Gastroesophageal sphincter (tissue), 4 donors: ENCODE measurements at regions not wholly inside any gene's neighbourhood (a gene's known extent, or its start where the extent isn't known, plus 50 kb on each side); places are given as distances from the start of the nearest gene placed in this dataset.
A peak's percentile ranks its signal among the peaks of the same experiment; 100 is the strongest.
"Not testable (repeated sequence)": the region's sequence is repeated elsewhere in the genome, so short reads cannot be mapped to it uniquely, and the experiment has no call there.

ENCODE experiments used
- ATAC-seq: fragments of 150-250 bp; one replicate; pipeline ENCODE4 v1.9.1; 2016; ENCODE audit warnings: mild to moderate bottlenecking, moderate library complexity
- H3K27ac ChIP-seq, 4 donors: fragments of 200-600 bp; sonication (generic) in 3 of 4; 1 replicate in 3 of 4; 2 replicates in 1 of 4; pipeline ENCODE4 v1.5.1; 2016 to 2019
- H3K27me3 ChIP-seq: fragments of 200-600 bp; sonication (generic); one replicate; pipeline ENCODE4 v1.5.1; 2019
- H3K36me3 ChIP-seq, 2 donors: fragments of 200-600 bp; sonication (generic); one replicate each; pipeline ENCODE4 v1.5.1; 2019; ENCODE audit warnings: control low read depth in 1 of 2
- H3K4me1 ChIP-seq, 3 donors: fragments of 200-600 bp; sonication (generic); 1 replicate in 2 of 3; 2 replicates in 1 of 3; pipeline ENCODE4 v1.5.1; 2016 to 2019; ENCODE audit warnings: control low read depth in 2 of 3
- H3K4me3 ChIP-seq, 2 donors: fragments of 200-600 bp; sonication (generic); one replicate each; pipeline ENCODE4 v1.5.1; 2019; ENCODE audit warnings: mild to moderate bottlenecking in 1 of 2, moderate library complexity in 1 of 2
- H3K9me3 ChIP-seq, 3 donors: fragments of 200-600 bp; sonication (generic); one replicate each; pipeline ENCODE4 v1.5.1; 2017 to 2019; ENCODE audit warnings: control low read depth in 2 of 3
- EP300 ChIP-seq: sonication (generic); formaldehyde crosslinking; IDR thresholded peaks from one replicate; pipeline ENCODE4 v1.6.1; 2017; ENCODE audit warnings: antibody characterized with exemption, mild to moderate bottlenecking
- POLR2A ChIP-seq, 2 donors: fragments of 450-650 bp; IDR thresholded peaks; one replicate each; pipeline ENCODE4 v1.6.1; 2017; ENCODE audit warnings: antibody characterized with exemption in 2 of 2, mild to moderate bottlenecking in 2 of 2, moderate library complexity in 1 of 2
- POLR2AphosphoS5 ChIP-seq: sonication (generic); formaldehyde crosslinking; IDR thresholded peaks from one replicate; pipeline ENCODE4 v1.6.1; 2017; ENCODE audit warnings: antibody characterized with exemption
- WGBS, 2 donors: methylation state at CpG; one replicate each; pipeline ENCODE4 v1.1.5; 2018; ENCODE audit warnings: low coverage in 1 of 2; 5-methylcytosine and 5-hydroxymethylcytosine counted together
- TF ChIP-seq, protein P1 (sequence below), 4 experiments: fragments of 200-600 bp in 2 of 4; fragments of 450-650 bp in 2 of 4; sonication (generic) in 1 of 4; IDR thresholded peaks; one replicate each; pipeline ENCODE4 v1.5.1; 2017 to 2019; ENCODE audit warnings: antibody characterized with exemption in 4 of 4, mild to moderate bottlenecking in 2 of 4, moderate library complexity in 2 of 4

DNA sequence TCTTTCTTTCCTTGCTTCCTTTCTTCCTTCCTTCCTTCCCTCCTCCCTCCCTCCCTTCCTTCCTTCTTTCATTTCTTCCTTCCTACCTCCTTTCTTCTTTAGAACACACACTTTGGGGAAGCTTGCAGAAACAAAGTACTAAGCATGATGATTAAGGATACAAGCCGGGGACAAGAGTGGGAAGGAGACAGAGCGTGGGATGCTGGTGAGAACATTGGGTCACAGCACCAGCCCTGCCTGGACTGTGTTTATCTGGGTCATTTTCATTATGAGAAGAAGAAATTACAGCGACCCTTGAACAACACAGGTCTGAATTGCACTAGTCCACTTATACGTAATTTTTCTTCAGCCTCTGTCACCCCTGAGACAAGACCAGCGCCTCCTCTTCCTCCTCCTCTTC is 169.3 kb upstream of the TBL1X start:
- Histone ChIP-seq H3K27me3 (no peaks in the 10 kb centered on the region), H3K27ac (no peak overlapping the region), H3K4me1 (no peaks in the 10 kb centered on the region), H3K36me3 (no peaks in the 10 kb centered on the region), H3K4me3 (no peak overlapping the region), H3K9me3 (no peaks in the 10 kb centered on the region)
- ATAC-seq = no peak
- TF ChIP-seq EP300 (no peak), POLR2A (IDR thresholded peaks at IDR 0.05) (no peak), POLR2AphosphoS5 (no peak)
- TF ChIP-seq, protein P1, sequence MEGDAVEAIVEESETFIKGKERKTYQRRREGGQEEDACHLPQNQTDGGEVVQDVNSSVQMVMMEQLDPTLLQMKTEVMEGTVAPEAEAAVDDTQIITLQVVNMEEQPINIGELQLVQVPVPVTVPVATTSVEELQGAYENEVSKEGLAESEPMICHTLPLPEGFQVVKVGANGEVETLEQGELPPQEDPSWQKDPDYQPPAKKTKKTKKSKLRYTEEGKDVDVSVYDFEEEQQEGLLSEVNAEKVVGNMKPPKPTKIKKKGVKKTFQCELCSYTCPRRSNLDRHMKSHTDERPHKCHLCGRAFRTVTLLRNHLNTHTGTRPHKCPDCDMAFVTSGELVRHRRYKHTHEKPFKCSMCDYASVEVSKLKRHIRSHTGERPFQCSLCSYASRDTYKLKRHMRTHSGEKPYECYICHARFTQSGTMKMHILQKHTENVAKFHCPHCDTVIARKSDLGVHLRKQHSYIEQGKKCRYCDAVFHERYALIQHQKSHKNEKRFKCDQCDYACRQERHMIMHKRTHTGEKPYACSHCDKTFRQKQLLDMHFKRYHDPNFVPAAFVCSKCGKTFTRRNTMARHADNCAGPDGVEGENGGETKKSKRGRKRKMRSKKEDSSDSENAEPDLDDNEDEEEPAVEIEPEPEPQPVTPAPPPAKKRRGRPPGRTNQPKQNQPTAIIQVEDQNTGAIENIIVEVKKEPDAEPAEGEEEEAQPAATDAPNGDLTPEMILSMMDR (IDR thresholded peaks at IDR 0.05) = no peak
- WGBS, 2 donors = 81 to 82% methylated on average over 3 to 5 of the region's 5 CpGs

DNA sequence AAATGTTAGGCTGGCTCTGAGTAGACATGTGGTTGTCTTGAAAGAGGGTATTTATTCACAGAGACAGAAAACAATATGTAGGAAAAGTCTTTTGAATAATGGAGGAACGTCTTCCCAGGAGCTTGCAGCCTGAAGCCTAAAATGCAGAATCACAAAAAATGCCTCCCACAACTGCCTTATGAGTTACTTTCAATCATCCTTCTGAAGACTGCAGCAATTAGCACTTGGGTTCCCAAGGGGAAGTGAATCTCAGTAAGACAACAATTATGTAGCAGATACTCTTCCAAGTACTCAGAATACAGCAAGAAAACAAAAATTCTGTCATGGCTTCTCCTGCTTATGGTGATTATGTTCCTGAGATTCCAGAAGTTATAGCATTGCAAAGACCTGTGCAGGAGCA is 166.6 kb upstream of the TBL1X start:
- no peak for TF ChIP-seq POLR2AphosphoS5
- TF ChIP-seq, protein P1 (IDR thresholded peaks at IDR 0.05) = no peak
- no peak for TF ChIP-seq EP300
- TF ChIP-seq POLR2A (IDR thresholded peaks at IDR 0.05) = no peak

DNA sequence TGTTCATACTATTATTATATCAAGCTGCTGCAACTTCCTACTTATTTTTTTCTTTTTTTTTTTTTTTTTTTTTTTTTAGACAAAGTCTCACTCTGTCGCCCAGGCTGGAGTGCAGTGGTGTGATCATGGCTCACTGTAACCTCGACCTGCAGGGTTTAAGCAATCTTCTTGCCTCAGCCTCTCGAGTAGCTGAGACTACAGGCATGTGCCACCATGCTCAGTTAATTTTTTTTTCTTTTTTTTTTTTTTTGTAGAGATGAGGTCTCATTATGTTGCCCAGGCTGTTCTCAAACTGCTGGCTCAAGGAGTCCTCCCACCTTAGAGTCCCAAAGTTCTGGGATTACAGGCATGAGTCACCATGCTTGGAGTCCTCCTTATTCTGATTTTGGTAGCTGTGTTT is 165.2 kb upstream of the TBL1X start:
- ATAC-seq, H3K9me3 ChIP-seq, H3K36me3 ChIP-seq, H3K27me3 ChIP-seq, H3K4me3 ChIP-seq, H3K27ac ChIP-seq: not testable (repeated sequence)
- H3K4me1 ChIP-seq = peaks cover 0 to 12% (median 0%) of the 10 kb centered on the region in 3 donors
- WGBS, 2 donors = 65% methylated on average over 3 of the region's 3 CpGs; no CpG with 5 or more reads in 1 of the 2 donors

More for the DNA sequence above, 166.6 kb upstream of the TBL1X start:
- no peak for ATAC-seq
- Histone ChIP-seq H3K4me3 (no peak overlapping the region), H3K27ac (no peak overlapping the region), H3K36me3 (no peaks in the 10 kb centered on the region), H3K27me3 (no peaks in the 10 kb centered on the region), H3K9me3 (no peaks in the 10 kb centered on the region), H3K4me1 (peaks cover 0 to 12% (median 0%) of the 10 kb centered on the region in 3 donors)
- 40% methylated on average over 1 of the region's 1 CpG; no CpG with 5 or more reads in 1 of the 2 donors for WGBS, 2 donors

DNA sequence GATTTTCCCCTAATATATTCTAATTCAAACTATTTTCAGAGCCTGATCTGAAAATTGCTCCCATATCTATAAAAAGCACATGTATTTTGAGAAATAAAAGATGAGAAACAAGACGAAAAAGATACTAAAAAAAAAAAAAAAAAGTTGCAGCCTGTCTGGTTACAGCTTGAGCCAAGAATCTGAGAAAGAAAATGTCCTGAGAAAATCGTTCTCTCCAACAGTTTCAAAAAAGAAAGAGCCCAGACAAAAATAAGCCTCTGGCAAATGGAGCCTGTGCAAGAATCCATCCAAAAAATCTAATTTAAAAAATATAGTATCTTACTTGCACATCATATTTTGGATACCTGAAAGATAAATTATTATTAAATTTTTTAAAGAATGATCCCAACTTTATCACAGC is 163.0 kb upstream of the TBL1X start:
- peaks cover 0 to 12% (median 0%) of the 10 kb centered on the region in 3 donors for H3K4me1 ChIP-seq
- TF ChIP-seq POLR2A (IDR thresholded peaks at IDR 0.05) (no peak), EP300 (no peak), POLR2AphosphoS5 (no peak)
- TF ChIP-seq, protein P1 (IDR thresholded peaks at IDR 0.05) = no peak
- WGBS, 2 donors = 0% methylated on average over 1 to 2 of the region's 2 CpGs
- no peaks in the 10 kb centered on the region for H3K36me3 ChIP-seq
- peak overlapping the region in 2 of 4 donors; percentile 19 to 35 for H3K27ac ChIP-seq
- ATAC-seq = no peak
- peak overlapping the region in 1 of 2 donors; percentile 8 for H3K4me3 ChIP-seq
- no peaks in the 10 kb centered on the region for H3K9me3 ChIP-seq
- no peaks in the 10 kb centered on the region for H3K27me3 ChIP-seq

DNA sequence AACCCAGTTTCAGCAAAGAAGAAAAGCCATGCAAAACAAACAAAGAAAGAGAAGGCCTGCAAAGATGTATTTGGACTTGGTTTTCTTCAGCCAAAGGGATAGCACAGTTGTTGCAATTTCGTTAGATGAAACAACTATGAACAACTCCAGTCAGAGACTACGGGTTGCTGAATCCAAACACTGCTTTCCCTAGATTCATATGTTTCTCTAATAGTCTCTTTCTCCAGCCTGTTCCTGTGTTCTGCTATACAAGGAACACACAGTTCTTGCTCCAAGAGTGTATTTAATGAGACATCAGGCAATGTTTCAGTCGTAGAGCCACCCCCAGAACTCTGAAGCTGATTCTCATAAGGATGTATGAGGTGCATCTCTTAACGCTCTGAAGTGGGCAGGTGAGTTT is 162.5 kb upstream of the TBL1X start:
- 30 to 32% methylated on average over 3 to 4 of the region's 4 CpGs for WGBS, 2 donors
- Histone ChIP-seq H3K4me3 (no peak overlapping the region), H3K9me3 (no peaks in the 10 kb centered on the region), H3K36me3 (no peaks in the 10 kb centered on the region), H3K4me1 (peaks cover 0 to 12% (median 0%) of the 10 kb centered on the region in 3 donors), H3K27me3 (no peaks in the 10 kb centered on the region), H3K27ac (peak overlapping the region in 2 of 4 donors; percentile 10 to 35)
- no peak for ATAC-seq
- TF ChIP-seq, protein P1 (IDR thresholded peaks at IDR 0.05) = no peak
- no peak for TF ChIP-seq POLR2A (IDR thresholded peaks at IDR 0.05)
- TF ChIP-seq POLR2AphosphoS5 = no peak
- no peak for TF ChIP-seq EP300
